ENCODE measurements at regions not wholly inside any gene's neighbourhood (a gene's known extent, or its start where the extent isn't known, plus 50 kb on each side); places are given as distances from the start of the nearest gene placed in this dataset.

GRCh38 chr9:75395336-75395735, 307.0 kb downstream of the OSTF1 start:
- DNase-seq (no peak), ATAC-seq (ENCODE audit: low read depth) (no peak)
- no peaks in the 10 kb centered on the region for H3K36me3 ChIP-seq (ENCODE audit: control insufficient read depth, insufficient read depth, low read length)
- no peaks in the 10 kb centered on the region for H3K27me3 ChIP-seq (ENCODE audit: control insufficient read depth, insufficient read depth, low read length)
- no peak overlapping the region for H3K4ac ChIP-seq (ENCODE audit: low read depth, low read length)
- TF ChIP-seq MXI1 (IDR thresholded peaks at IDR 0.05; ENCODE audit: borderline replicate concordance, low read depth, low read length): no peak
- no peak for TF ChIP-seq RCOR1 (IDR thresholded peaks at IDR 0.05; ENCODE audit: insufficient replicate concordance, low read length)
- no peak overlapping the region for H3K9ac ChIP-seq (ENCODE audit: low read depth, low read length)
- no TSS peak for BruUV-seq (replicated peaks)
- H3K4me3 ChIP-seq (ENCODE audit: insufficient read depth, low read depth, low read length): no peak overlapping the region
- H3K9me3 ChIP-seq (ENCODE audit: control insufficient read depth, insufficient read depth, low read length): peaks cover 2% of the 10 kb centered on the region; the same call in 1 of the 2 replicates
- no peak overlapping the region for H3K56ac ChIP-seq (ENCODE audit: extremely low read depth, insufficient read depth, low read length)
- H3K4me1 ChIP-seq (ENCODE audit: control insufficient read depth, insufficient read depth, low read length): no peaks in the 10 kb centered on the region
- no peak overlapping the region for H3K18ac ChIP-seq (ENCODE audit: low read depth, low read length)
- no peak overlapping the region for H2BK5ac ChIP-seq (ENCODE audit: low read depth, low read length, poor library complexity, severe bottlenecking)
- H3K4me2 ChIP-seq (ENCODE audit: low read depth, low read length): no peak overlapping the region
- no peak overlapping the region for H3K23ac ChIP-seq (ENCODE audit: low read depth, low read length)
- no peak overlapping the region for H2BK120ac ChIP-seq (ENCODE audit: low read depth, low read length)
- no peak overlapping the region for H2AK9ac ChIP-seq (replicated peaks; ENCODE audit: low read depth, low read length, poor library complexity)
- no peak overlapping the region for H4K5ac ChIP-seq (ENCODE audit: low read depth, low read length)
- POLR2A ChIA-PET (ENCODE audit: unreplicated experiment): no interaction called here
- H2BK15ac ChIP-seq (ENCODE audit: low read depth, low read length): no peak overlapping the region
- no peak overlapping the region for H4K8ac ChIP-seq (ENCODE audit: low read depth in 2 of 2, low read length in 2 of 2)
- no peaks in the 10 kb centered on the region for H3K79me1 ChIP-seq (ENCODE audit: low read depth in 1 of 2, low read length in 2 of 2)
- intact Hi-C loops (cut with micrococcal nuclease): no loop called here
- no peak overlapping the region for H3K27ac ChIP-seq (ENCODE audit: insufficient read depth, low read length)
- H4K91ac ChIP-seq (ENCODE audit: insufficient read depth, low read depth, low read length): no peak overlapping the region
- H2AK5ac ChIP-seq (ENCODE audit: low read depth, low read length): no peak overlapping the region
- no peak overlapping the region for H2AFZ ChIP-seq (replicated peaks; ENCODE audit: low read length, poor library complexity)
- H4K20me1 ChIP-seq (ENCODE audit: insufficient read depth, low read length): no peaks in the 10 kb centered on the region
- in situ Hi-C loops (cut with MboI; ENCODE audit: low sequenced_read_pairs): no loop called here
- CTCF ChIA-PET: no interaction called here
- no peak overlapping the region for H2BK20ac ChIP-seq (ENCODE audit: low read depth, low read length)
- H3K14ac ChIP-seq (replicated peaks; ENCODE audit: low read depth, low read length): no peak overlapping the region
- dilution Hi-C loops (cut with HindIII; ENCODE audit: low sequenced_read_pairs, unreplicated experiment): no loop called here
- no peaks in the 10 kb centered on the region for H3K9me1 ChIP-seq (ENCODE audit: insufficient read depth, low read length)
